Lower leg skin (tissue), 3 donors: ENCODE measurements at regions not wholly inside any gene's neighbourhood (a gene's known extent, or its start where the extent isn't known, plus 50 kb on each side); places are given as distances from the start of the nearest gene placed in this dataset.

Experiments
- POLR2A ChIP-seq, 2 donors: fragments of 450-650 bp; IDR thresholded peaks; one replicate each; pipeline ENCODE4 v1.6.1; 2016 to 2017; ENCODE audit warnings: antibody characterized with exemption in 2 of 2, mild to moderate bottlenecking in 1 of 2, moderate library complexity in 1 of 2
- TF ChIP-seq, protein P1 (sequence below), 3 donors: fragments of 450-650 bp; IDR thresholded peaks; one replicate each; pipeline ENCODE4 v1.5.1; 2016; ENCODE audit warnings: antibody characterized with exemption in 3 of 3, mild to moderate bottlenecking in 3 of 3, moderate library complexity in 2 of 3

GRCh38 chr1:218503102-218503501, 158.0 kb downstream of the TGFB2 start:
- TF ChIP-seq POLR2A (IDR thresholded peaks at IDR 0.05) = no peak
- TF ChIP-seq, protein P1, sequence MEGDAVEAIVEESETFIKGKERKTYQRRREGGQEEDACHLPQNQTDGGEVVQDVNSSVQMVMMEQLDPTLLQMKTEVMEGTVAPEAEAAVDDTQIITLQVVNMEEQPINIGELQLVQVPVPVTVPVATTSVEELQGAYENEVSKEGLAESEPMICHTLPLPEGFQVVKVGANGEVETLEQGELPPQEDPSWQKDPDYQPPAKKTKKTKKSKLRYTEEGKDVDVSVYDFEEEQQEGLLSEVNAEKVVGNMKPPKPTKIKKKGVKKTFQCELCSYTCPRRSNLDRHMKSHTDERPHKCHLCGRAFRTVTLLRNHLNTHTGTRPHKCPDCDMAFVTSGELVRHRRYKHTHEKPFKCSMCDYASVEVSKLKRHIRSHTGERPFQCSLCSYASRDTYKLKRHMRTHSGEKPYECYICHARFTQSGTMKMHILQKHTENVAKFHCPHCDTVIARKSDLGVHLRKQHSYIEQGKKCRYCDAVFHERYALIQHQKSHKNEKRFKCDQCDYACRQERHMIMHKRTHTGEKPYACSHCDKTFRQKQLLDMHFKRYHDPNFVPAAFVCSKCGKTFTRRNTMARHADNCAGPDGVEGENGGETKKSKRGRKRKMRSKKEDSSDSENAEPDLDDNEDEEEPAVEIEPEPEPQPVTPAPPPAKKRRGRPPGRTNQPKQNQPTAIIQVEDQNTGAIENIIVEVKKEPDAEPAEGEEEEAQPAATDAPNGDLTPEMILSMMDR (IDR thresholded peaks at IDR 0.05) = no peak
